ENCODE measurements at regions not wholly inside any gene's neighbourhood (a gene's known extent, or its start where the extent isn't known, plus 50 kb on each side); places are given as distances from the start of the nearest gene placed in this dataset.
A peak's percentile ranks its signal among the peaks of the same experiment; 100 is the strongest.
"Not testable (repeated sequence)": the region's sequence is repeated elsewhere in the genome, so short reads cannot be mapped to it uniquely, and the experiment has no call there.

DNA sequence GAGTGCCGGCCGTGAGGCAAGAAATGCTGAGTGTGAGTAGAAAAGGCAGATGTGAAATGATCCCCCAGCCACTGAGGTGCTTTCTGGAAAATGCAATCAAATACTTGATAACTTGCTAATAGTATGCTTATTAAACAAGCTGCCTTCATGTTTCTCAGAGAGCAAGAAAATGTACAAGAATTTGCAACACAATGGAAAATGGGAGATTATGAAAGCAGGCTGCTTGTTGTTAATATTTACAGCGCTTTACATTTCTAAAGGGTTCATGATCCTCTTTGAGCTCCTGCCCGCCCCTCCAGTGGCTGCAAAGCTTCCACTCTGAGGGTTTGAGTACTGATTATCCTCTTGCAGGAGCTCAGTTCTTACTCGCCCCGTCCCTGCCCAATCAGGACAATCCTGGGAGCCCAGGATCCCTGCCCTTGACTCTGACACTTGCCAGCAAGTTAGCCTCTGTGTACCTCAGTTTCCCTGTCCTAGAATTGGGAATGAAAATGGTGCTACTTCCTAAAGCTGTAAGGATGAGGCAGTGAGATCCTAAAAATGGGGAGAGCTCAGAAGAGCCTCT, 645.1 kb downstream of the TBC1D22A start:
- CTCF ChIA-PET = no interaction called here
- ATAC-seq (replicated peaks in 1 of 4) (no peak), DNase-seq (no peak)
- H3K27ac Mint-ChIP-seq = no peak overlapping the region
- Histone ChIP-seq H3K27ac (ENCODE audit: low read length) (no peak overlapping the region), H3K27me3 (replicated peaks in 1 of 2; ENCODE audit: control insufficient read depth in 2 of 2, extremely low read depth in 1 of 2, insufficient read depth in 2 of 2, low read length in 1 of 2) (peaks cover 0 to 17% of the 10 kb centered on the region in 2 experiments), H3K36me3 (ENCODE audit: control insufficient read depth in 2 of 2, extremely low read depth in 1 of 2, insufficient read depth in 1 of 2, low read length in 1 of 2) (no peaks in the 10 kb centered on the region), H3K9me3 (no peaks in the 10 kb centered on the region), H3K4me3 (ENCODE audit: control insufficient read depth in 1 of 2, extremely low read depth in 1 of 2, low read length in 1 of 2) (no peak overlapping the region), H3K4me1 (ENCODE audit: control insufficient read depth in 1 of 2, extremely low read depth in 1 of 2, insufficient read depth in 2 of 2, low read length in 2 of 2) (no peaks in the 10 kb centered on the region)
- no peaks in the 10 kb centered on the region for H3K9me3 Mint-ChIP-seq
- POLR2A ChIA-PET = no interaction called here
- peaks cover 18 to 33% of the 10 kb centered on the region in 2 donors for H3K27me3 Mint-ChIP-seq
- WGBS (ENCODE audit: insufficient coverage) = 69% methylated on average over 2 of the region's 6 CpGs
- H3K4me3 Mint-ChIP-seq = no peak overlapping the region
- no peaks in the 10 kb centered on the region for H3K36me3 Mint-ChIP-seq
- no peaks in the 10 kb centered on the region for H3K4me1 Mint-ChIP-seq

- peaks cover 19 to 36% of the 10 kb centered on the region in 2 donors for H3K27me3 Mint-ChIP-seq
- Histone ChIP-seq H3K4me1 (ENCODE audit: control insufficient read depth in 1 of 2, extremely low read depth in 1 of 2, insufficient read depth in 2 of 2, low read length in 2 of 2) (no peaks in the 10 kb centered on the region), H3K36me3 (ENCODE audit: control insufficient read depth in 2 of 2, extremely low read depth in 1 of 2, insufficient read depth in 1 of 2, low read length in 1 of 2) (no peaks in the 10 kb centered on the region), H3K9me3 (no peaks in the 10 kb centered on the region), H3K4me3 (ENCODE audit: control insufficient read depth in 1 of 2, extremely low read depth in 1 of 2, low read length in 1 of 2) (no peak overlapping the region), H3K27ac (ENCODE audit: low read length) (no peak overlapping the region), H3K27me3 (replicated peaks in 1 of 2; ENCODE audit: control insufficient read depth in 2 of 2, extremely low read depth in 1 of 2, insufficient read depth in 2 of 2, low read length in 1 of 2) (peaks cover 0 to 18% of the 10 kb centered on the region in 2 experiments)
- H3K27ac Mint-ChIP-seq = no peak overlapping the region
- no peaks in the 10 kb centered on the region for H3K36me3 Mint-ChIP-seq
- POLR2A ChIA-PET = no interaction called here
- peaks cover 0 to 3% (median 0%) of the 10 kb centered on the region in 3 donors for H3K4me1 Mint-ChIP-seq
- ATAC-seq (replicated peaks in 1 of 4) = no peak
- DNase-seq = no peak
- H3K4me3 Mint-ChIP-seq = no peak overlapping the region
- no peaks in the 10 kb centered on the region for H3K9me3 Mint-ChIP-seq
- WGBS (ENCODE audit: insufficient coverage) = 74% methylated on average over 6 of the region's 11 CpGs
- CTCF ChIA-PET = no interaction called here
These were observed 644.4 kb downstream of the TBC1D22A start for GRCh38 chr22:47406896-47407295.

- no peaks in the 10 kb centered on the region for H3K4me1 ChIP-seq (ENCODE audit: control insufficient read depth in 1 of 2, extremely low read depth in 1 of 2, insufficient read depth in 2 of 2, low read length in 2 of 2)
These were observed 643.9 kb downstream of the TBC1D22A start for GRCh38 chr22:47406180-47406834.

GRCh38 chr22:47405222-47405621, 642.8 kb downstream of the TBC1D22A start:
- H3K9me3 Mint-ChIP-seq; H3K36me3 ChIP-seq (ENCODE audit: control insufficient read depth in 2 of 2, extremely low read depth in 1 of 2, insufficient read depth in 1 of 2, low read length in 1 of 2); H3K4me1 ChIP-seq (ENCODE audit: control insufficient read depth in 1 of 2, extremely low read depth in 1 of 2, insufficient read depth in 2 of 2, low read length in 2 of 2); H3K4me1 Mint-ChIP-seq; H3K9me3 ChIP-seq; H3K4me3 Mint-ChIP-seq; H3K27ac ChIP-seq (ENCODE audit: low read length); ATAC-seq (replicated peaks in 1 of 4); H3K36me3 Mint-ChIP-seq; POLR2A ChIA-PET; H3K4me3 ChIP-seq (ENCODE audit: control insufficient read depth in 1 of 2, extremely low read depth in 1 of 2, low read length in 1 of 2); CTCF ChIA-PET; DNase-seq; H3K27ac Mint-ChIP-seq: not testable (repeated sequence)
- 81% methylated on average over 8 of the region's 15 CpGs for WGBS (ENCODE audit: insufficient coverage)
- H3K27me3 ChIP-seq (replicated peaks in 1 of 2; ENCODE audit: control insufficient read depth in 2 of 2, extremely low read depth in 1 of 2, insufficient read depth in 2 of 2, low read length in 1 of 2) = peaks cover 0 to 19% of the 10 kb centered on the region in 2 experiments
- H3K27me3 Mint-ChIP-seq = peaks cover 13 to 29% of the 10 kb centered on the region in 2 donors

More at GRCh38 chr22:47406180-47406834, 643.9 kb downstream of the TBC1D22A start:
- Histone ChIP-seq H3K36me3 (ENCODE audit: control insufficient read depth in 2 of 2, extremely low read depth in 1 of 2, insufficient read depth in 1 of 2, low read length in 1 of 2) (no peaks in the 10 kb centered on the region), H3K4me3 (ENCODE audit: control insufficient read depth in 1 of 2, extremely low read depth in 1 of 2, low read length in 1 of 2) (no peak overlapping the region), H3K9me3 (no peaks in the 10 kb centered on the region), H3K27me3 (replicated peaks in 1 of 2; ENCODE audit: control insufficient read depth in 2 of 2, extremely low read depth in 1 of 2, insufficient read depth in 2 of 2, low read length in 1 of 2) (peaks cover 0 to 21% of the 10 kb centered on the region in 2 experiments), H3K27ac (ENCODE audit: low read length) (no peak overlapping the region)
- DNase-seq (no peak), ATAC-seq (replicated peaks in 1 of 4) (no peak)
- H3K4me3 Mint-ChIP-seq = no peak overlapping the region
- peaks cover 0 to 5% (median 0%) of the 10 kb centered on the region in 3 donors for H3K4me1 Mint-ChIP-seq
- CTCF ChIA-PET = no interaction called here
- H3K9me3 Mint-ChIP-seq = no peaks in the 10 kb centered on the region
- peaks cover 19 to 37% of the 10 kb centered on the region in 2 donors for H3K27me3 Mint-ChIP-seq
- no peak overlapping the region for H3K27ac Mint-ChIP-seq
- no peaks in the 10 kb centered on the region for H3K36me3 Mint-ChIP-seq
- WGBS (ENCODE audit: insufficient coverage) = 85% methylated on average over 4 of the region's 12 CpGs
- POLR2A ChIA-PET = no interaction called here

DNA sequence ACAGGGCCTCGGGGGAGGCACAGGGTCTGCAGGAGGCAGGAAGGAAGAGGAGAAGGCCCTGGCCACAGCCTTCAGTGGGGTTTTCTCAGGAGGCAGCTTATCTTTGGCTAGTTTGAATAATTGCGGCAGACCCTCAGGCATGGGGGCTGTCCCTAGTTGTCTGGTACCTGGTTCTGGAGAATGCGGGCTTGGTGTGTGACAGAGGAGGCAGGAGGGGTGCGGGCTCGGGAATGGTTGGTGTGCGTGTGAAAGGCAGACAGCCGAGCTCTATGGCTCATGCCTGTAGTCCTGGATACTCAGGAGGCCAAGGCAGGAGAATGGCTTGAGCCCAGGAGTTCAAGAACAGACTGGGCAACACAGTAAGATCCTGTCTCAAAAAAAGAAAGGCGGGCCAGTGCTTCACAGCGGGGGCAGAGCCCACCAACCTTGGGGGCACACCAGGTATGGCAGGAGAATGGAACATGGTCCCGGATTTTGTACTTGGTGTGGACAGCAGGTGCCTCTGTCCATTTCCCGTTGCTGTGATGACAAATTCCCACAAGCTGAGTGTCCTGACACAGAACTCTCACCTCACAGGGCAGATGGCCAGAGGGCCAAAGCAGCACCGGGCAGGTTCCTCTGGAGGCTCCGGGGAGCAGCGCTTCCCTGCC, 640.6 kb downstream of the TBC1D22A start:
- ATAC-seq (replicated peaks in 1 of 4) (no peak), DNase-seq (no peak)
- no peaks in the 10 kb centered on the region for H3K9me3 ChIP-seq
- no peak overlapping the region for H3K27ac ChIP-seq (ENCODE audit: low read length)
- WGBS (ENCODE audit: insufficient coverage) = 88% methylated on average over 11 of the region's 14 CpGs
- H3K4me1 Mint-ChIP-seq = peaks cover 0 to 5% (median 0%) of the 10 kb centered on the region in 3 donors
- POLR2A ChIA-PET = no interaction called here
- H3K27me3 ChIP-seq (replicated peaks in 1 of 2; ENCODE audit: control insufficient read depth in 2 of 2, extremely low read depth in 1 of 2, insufficient read depth in 2 of 2, low read length in 1 of 2) = peaks cover 0 to 8% of the 10 kb centered on the region in 2 experiments
- H3K36me3 Mint-ChIP-seq = no peaks in the 10 kb centered on the region
- H3K27ac Mint-ChIP-seq = peak overlapping the region in 1 of 2 donors; percentile 24
- H3K4me3 Mint-ChIP-seq = no peak overlapping the region
- no peaks in the 10 kb centered on the region for H3K4me1 ChIP-seq (ENCODE audit: control insufficient read depth in 1 of 2, extremely low read depth in 1 of 2, insufficient read depth in 2 of 2, low read length in 2 of 2)
- no peaks in the 10 kb centered on the region for H3K36me3 ChIP-seq (ENCODE audit: control insufficient read depth in 2 of 2, extremely low read depth in 1 of 2, insufficient read depth in 1 of 2, low read length in 1 of 2)
- no peak overlapping the region for H3K4me3 ChIP-seq (ENCODE audit: control insufficient read depth in 1 of 2, extremely low read depth in 1 of 2, low read length in 1 of 2)
- CTCF ChIA-PET = no interaction called here
- H3K9me3 Mint-ChIP-seq = no peaks in the 10 kb centered on the region
- H3K27me3 Mint-ChIP-seq = peaks cover 5 to 13% of the 10 kb centered on the region in 2 donors

- no peaks in the 10 kb centered on the region for H3K9me3 ChIP-seq
- H3K27ac ChIP-seq (ENCODE audit: low read length) = no peak overlapping the region
- Mint-ChIP-seq H3K27me3 (peaks cover 5 to 10% of the 10 kb centered on the region in 2 donors), H3K36me3 (no peaks in the 10 kb centered on the region), H3K4me3 (no peak overlapping the region), H3K4me1 (peaks cover 0 to 5% (median 0%) of the 10 kb centered on the region in 3 donors), H3K27ac (no peak overlapping the region), H3K9me3 (no peaks in the 10 kb centered on the region)
- H3K4me1 ChIP-seq (ENCODE audit: control insufficient read depth in 1 of 2, extremely low read depth in 1 of 2, insufficient read depth in 2 of 2, low read length in 2 of 2) = no peaks in the 10 kb centered on the region
- ChIA-PET CTCF (no interaction called here), POLR2A (no interaction called here)
- ATAC-seq (replicated peaks in 1 of 4) = no peak
- H3K4me3 ChIP-seq (ENCODE audit: control insufficient read depth in 1 of 2, extremely low read depth in 1 of 2, low read length in 1 of 2) = no peak overlapping the region
- peaks cover 0 to 8% of the 10 kb centered on the region in 2 experiments for H3K27me3 ChIP-seq (replicated peaks in 1 of 2; ENCODE audit: control insufficient read depth in 2 of 2, extremely low read depth in 1 of 2, insufficient read depth in 2 of 2, low read length in 1 of 2)
- 54% methylated on average over 26 of the region's 29 CpGs for WGBS (ENCODE audit: insufficient coverage)
- no peaks in the 10 kb centered on the region for H3K36me3 ChIP-seq (ENCODE audit: control insufficient read depth in 2 of 2, extremely low read depth in 1 of 2, insufficient read depth in 1 of 2, low read length in 1 of 2)
- DNase-seq = no peak
These were observed 639.7 kb downstream of the TBC1D22A start for GRCh38 chr22:47401976-47402770.

Measured in T-cell (primary cell).